ENCODE measurements at regions not wholly inside any gene's neighbourhood (a gene's known extent, or its start where the extent isn't known, plus 50 kb on each side); places are given as distances from the start of the nearest gene placed in this dataset.

DNA sequence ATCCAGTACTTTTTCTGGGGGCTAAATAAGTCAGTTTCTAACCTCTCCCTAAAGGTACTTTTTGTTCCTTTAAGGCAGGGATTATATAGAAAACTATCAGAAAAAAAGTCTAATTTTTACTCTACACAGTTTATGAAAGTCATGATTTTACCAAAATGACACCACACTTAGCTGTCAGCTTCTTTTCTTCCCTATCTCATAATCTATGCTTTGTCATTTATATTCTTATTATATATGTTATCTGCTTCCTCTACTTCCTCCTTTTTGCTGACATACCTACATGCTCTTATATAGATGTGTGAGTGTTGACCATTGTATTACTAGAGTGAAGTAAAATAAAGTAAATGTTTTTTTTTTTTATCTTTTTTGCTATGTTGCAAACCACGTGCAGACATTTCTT lies 203.9 kb upstream of the CHRM2 start:
- TF ChIP-seq, protein P1, sequence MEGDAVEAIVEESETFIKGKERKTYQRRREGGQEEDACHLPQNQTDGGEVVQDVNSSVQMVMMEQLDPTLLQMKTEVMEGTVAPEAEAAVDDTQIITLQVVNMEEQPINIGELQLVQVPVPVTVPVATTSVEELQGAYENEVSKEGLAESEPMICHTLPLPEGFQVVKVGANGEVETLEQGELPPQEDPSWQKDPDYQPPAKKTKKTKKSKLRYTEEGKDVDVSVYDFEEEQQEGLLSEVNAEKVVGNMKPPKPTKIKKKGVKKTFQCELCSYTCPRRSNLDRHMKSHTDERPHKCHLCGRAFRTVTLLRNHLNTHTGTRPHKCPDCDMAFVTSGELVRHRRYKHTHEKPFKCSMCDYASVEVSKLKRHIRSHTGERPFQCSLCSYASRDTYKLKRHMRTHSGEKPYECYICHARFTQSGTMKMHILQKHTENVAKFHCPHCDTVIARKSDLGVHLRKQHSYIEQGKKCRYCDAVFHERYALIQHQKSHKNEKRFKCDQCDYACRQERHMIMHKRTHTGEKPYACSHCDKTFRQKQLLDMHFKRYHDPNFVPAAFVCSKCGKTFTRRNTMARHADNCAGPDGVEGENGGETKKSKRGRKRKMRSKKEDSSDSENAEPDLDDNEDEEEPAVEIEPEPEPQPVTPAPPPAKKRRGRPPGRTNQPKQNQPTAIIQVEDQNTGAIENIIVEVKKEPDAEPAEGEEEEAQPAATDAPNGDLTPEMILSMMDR (IDR thresholded peaks at IDR 0.05): no peak
- TF ChIP-seq, protein P2, sequence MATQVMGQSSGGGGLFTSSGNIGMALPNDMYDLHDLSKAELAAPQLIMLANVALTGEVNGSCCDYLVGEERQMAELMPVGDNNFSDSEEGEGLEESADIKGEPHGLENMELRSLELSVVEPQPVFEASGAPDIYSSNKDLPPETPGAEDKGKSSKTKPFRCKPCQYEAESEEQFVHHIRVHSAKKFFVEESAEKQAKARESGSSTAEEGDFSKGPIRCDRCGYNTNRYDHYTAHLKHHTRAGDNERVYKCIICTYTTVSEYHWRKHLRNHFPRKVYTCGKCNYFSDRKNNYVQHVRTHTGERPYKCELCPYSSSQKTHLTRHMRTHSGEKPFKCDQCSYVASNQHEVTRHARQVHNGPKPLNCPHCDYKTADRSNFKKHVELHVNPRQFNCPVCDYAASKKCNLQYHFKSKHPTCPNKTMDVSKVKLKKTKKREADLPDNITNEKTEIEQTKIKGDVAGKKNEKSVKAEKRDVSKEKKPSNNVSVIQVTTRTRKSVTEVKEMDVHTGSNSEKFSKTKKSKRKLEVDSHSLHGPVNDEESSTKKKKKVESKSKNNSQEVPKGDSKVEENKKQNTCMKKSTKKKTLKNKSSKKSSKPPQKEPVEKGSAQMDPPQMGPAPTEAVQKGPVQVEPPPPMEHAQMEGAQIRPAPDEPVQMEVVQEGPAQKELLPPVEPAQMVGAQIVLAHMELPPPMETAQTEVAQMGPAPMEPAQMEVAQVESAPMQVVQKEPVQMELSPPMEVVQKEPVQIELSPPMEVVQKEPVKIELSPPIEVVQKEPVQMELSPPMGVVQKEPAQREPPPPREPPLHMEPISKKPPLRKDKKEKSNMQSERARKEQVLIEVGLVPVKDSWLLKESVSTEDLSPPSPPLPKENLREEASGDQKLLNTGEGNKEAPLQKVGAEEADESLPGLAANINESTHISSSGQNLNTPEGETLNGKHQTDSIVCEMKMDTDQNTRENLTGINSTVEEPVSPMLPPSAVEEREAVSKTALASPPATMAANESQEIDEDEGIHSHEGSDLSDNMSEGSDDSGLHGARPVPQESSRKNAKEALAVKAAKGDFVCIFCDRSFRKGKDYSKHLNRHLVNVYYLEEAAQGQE (IDR thresholded peaks at IDR 0.05; ENCODE audit: insufficient read depth in 1 of 2, low read depth in 2 of 2, low read length in 1 of 2): no peak
- no peak for TF ChIP-seq TCF7L2 (IDR thresholded peaks at IDR 0.05; ENCODE audit: low read depth, low read length)
- TF ChIP-seq POLR2AphosphoS5 (IDR thresholded peaks at IDR 0.05; ENCODE audit: low read depth, low read length): no peak
- TF ChIP-seq SIN3A (IDR thresholded peaks at IDR 0.05; ENCODE audit: borderline replicate concordance, insufficient read depth, low read depth, low read length): no peak

Data from Panc1 (cell line).